ENCODE measurements at regions not wholly inside any gene's neighbourhood (a gene's known extent, or its start where the extent isn't known, plus 50 kb on each side); places are given as distances from the start of the nearest gene placed in this dataset.

- TF ChIP-seq PAX5 (IDR thresholded peaks at IDR 0.05; ENCODE audit: borderline replicate concordance, low read depth, low read length) (no peak), SP1 (IDR thresholded peaks at IDR 0.05; ENCODE audit: low read depth, low read length) (no peak), ESRRA (IDR thresholded peaks at IDR 0.05; ENCODE audit: low read length) (no peak), EP300 (IDR thresholded peaks at IDR 0.05; ENCODE audit: borderline replicate concordance in 1 of 2, control insufficient read depth in 1 of 2, low read depth in 2 of 2, low read length in 2 of 2) (no peak), POLR2A (IDR thresholded peaks at IDR 0.05; ENCODE audit: low read depth, low read length) (no peak), RCOR1 (conservative IDR thresholded peaks at IDR 0.05; ENCODE audit: low read depth, low read length) (no peak), CTCF (IDR thresholded peaks at IDR 0.05 in 2 of 3, conservative IDR thresholded peaks at IDR 0.05 in 1 of 3; ENCODE audit: control insufficient read depth in 2 of 3, extremely low read depth in 1 of 3, insufficient read depth in 1 of 3, low read depth in 3 of 3, low read length in 3 of 3) (no peak), NBN (IDR thresholded peaks at IDR 0.05) (no peak), TAF1 (IDR thresholded peaks at IDR 0.05; ENCODE audit: borderline replicate concordance, low read depth, low read length) (no peak), POLR2AphosphoS5 (IDR thresholded peaks at IDR 0.05; ENCODE audit: low read length) (no peak)
- TF ChIP-seq, protein P1, sequence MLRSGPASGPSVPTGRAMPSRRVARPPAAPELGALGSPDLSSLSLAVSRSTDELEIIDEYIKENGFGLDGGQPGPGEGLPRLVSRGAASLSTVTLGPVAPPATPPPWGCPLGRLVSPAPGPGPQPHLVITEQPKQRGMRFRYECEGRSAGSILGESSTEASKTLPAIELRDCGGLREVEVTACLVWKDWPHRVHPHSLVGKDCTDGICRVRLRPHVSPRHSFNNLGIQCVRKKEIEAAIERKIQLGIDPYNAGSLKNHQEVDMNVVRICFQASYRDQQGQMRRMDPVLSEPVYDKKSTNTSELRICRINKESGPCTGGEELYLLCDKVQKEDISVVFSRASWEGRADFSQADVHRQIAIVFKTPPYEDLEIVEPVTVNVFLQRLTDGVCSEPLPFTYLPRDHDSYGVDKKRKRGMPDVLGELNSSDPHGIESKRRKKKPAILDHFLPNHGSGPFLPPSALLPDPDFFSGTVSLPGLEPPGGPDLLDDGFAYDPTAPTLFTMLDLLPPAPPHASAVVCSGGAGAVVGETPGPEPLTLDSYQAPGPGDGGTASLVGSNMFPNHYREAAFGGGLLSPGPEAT (IDR thresholded peaks at IDR 0.05; ENCODE audit: low read depth): no peak
- TF ChIP-seq, protein P2, sequence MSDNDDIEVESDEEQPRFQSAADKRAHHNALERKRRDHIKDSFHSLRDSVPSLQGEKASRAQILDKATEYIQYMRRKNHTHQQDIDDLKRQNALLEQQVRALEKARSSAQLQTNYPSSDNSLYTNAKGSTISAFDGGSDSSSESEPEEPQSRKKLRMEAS (IDR thresholded peaks at IDR 0.05; ENCODE audit: low read depth, low read length): no peak
Measured at GRCh38 chr1:195053478-195053877, 1554.8 kb downstream of the KCNT2 start.
